ENCODE measurements at regions not wholly inside any gene's neighbourhood (a gene's known extent, or its start where the extent isn't known, plus 50 kb on each side); places are given as distances from the start of the nearest gene placed in this dataset.

GRCh38 chr2:217398101-217398500 lies 538.2 kb upstream of the TNP1 start:
- no peak overlapping the region for H3K27ac ChIP-seq (ENCODE audit: low read length)
- H3K4me2 ChIP-seq (ENCODE audit: insufficient read depth, low read length) = no peak overlapping the region
- H3K27me3 ChIP-seq (ENCODE audit: insufficient read depth, low read length, poor library complexity) = no peaks in the 10 kb centered on the region
- DNase-seq = no peak
- no peaks in the 10 kb centered on the region for H3K4me1 ChIP-seq (ENCODE audit: insufficient read depth, low read length)
- no peaks in the 10 kb centered on the region for H3K36me3 ChIP-seq (ENCODE audit: insufficient read depth, low read length)
- H2AFZ ChIP-seq (ENCODE audit: low read depth, low read length) = no peak overlapping the region
- H4K20me1 ChIP-seq (ENCODE audit: insufficient read depth, low read length) = no peaks in the 10 kb centered on the region
- H3K79me2 ChIP-seq (ENCODE audit: insufficient read depth, low read length) = no peaks in the 10 kb centered on the region
- no peak for ATAC-seq (ENCODE audit: insufficient read depth, low read depth)
- TF ChIP-seq EZH2 (IDR thresholded peaks at IDR 0.05; ENCODE audit: borderline replicate concordance, low read depth, low read length, severe bottlenecking) = no peak
- TF ChIP-seq, protein P1, sequence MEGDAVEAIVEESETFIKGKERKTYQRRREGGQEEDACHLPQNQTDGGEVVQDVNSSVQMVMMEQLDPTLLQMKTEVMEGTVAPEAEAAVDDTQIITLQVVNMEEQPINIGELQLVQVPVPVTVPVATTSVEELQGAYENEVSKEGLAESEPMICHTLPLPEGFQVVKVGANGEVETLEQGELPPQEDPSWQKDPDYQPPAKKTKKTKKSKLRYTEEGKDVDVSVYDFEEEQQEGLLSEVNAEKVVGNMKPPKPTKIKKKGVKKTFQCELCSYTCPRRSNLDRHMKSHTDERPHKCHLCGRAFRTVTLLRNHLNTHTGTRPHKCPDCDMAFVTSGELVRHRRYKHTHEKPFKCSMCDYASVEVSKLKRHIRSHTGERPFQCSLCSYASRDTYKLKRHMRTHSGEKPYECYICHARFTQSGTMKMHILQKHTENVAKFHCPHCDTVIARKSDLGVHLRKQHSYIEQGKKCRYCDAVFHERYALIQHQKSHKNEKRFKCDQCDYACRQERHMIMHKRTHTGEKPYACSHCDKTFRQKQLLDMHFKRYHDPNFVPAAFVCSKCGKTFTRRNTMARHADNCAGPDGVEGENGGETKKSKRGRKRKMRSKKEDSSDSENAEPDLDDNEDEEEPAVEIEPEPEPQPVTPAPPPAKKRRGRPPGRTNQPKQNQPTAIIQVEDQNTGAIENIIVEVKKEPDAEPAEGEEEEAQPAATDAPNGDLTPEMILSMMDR (IDR thresholded peaks at IDR 0.05; ENCODE audit: borderline replicate concordance, extremely low read depth, low read length, poor library complexity, severe bottlenecking) = no peak
- no peak overlapping the region for H3K9ac ChIP-seq (ENCODE audit: low read depth, low read length)
- H3K4me3 ChIP-seq (ENCODE audit: low read depth in 1 of 2, low read length in 2 of 2) = no peak overlapping the region
- H3K9me3 ChIP-seq (ENCODE audit: insufficient read depth, low read length, severe bottlenecking) = no peaks in the 10 kb centered on the region

DNA sequence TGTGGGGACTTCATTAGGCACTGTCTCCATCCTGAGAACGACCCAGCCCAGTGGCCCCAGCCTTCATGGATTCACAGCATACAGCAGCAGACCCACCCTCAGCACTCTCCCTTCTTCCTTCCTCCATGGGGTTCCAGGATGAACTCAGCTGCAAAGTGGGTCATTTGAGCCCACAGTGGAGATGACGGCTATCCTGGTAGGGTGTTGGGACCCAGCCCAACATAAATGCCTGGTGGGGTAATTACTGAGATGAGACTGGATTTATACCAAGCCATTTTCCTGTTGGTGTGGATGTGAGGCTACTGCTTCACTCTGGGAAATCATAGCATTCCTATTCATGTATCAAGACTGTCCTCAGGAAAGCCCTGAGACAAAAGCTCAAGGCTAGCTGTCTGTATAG lies 536.7 kb upstream of the TNP1 start:
- Histone ChIP-seq H3K9ac (ENCODE audit: low read depth, low read length) (no peak overlapping the region), H3K27ac (ENCODE audit: low read length) (no peak overlapping the region), H3K79me2 (ENCODE audit: insufficient read depth, low read length) (no peaks in the 10 kb centered on the region), H3K4me2 (ENCODE audit: insufficient read depth, low read length) (no peak overlapping the region), H3K9me3 (ENCODE audit: insufficient read depth, low read length, severe bottlenecking) (no peaks in the 10 kb centered on the region), H2AFZ (ENCODE audit: low read depth, low read length) (no peak overlapping the region), H3K36me3 (ENCODE audit: insufficient read depth, low read length) (no peaks in the 10 kb centered on the region), H3K4me1 (ENCODE audit: insufficient read depth, low read length) (no peaks in the 10 kb centered on the region), H3K4me3 (ENCODE audit: low read depth in 1 of 2, low read length in 2 of 2) (no peak overlapping the region), H4K20me1 (ENCODE audit: insufficient read depth, low read length) (no peaks in the 10 kb centered on the region), H3K27me3 (ENCODE audit: insufficient read depth, low read length, poor library complexity) (no peaks in the 10 kb centered on the region)
- DNase-seq (no peak), ATAC-seq (ENCODE audit: insufficient read depth, low read depth) (no peak)
- TF ChIP-seq EZH2 (IDR thresholded peaks at IDR 0.05; ENCODE audit: borderline replicate concordance, low read depth, low read length, severe bottlenecking) = no peak
- TF ChIP-seq, protein P1 (IDR thresholded peaks at IDR 0.05; ENCODE audit: borderline replicate concordance, extremely low read depth, low read length, poor library complexity, severe bottlenecking) = no peak

DNA sequence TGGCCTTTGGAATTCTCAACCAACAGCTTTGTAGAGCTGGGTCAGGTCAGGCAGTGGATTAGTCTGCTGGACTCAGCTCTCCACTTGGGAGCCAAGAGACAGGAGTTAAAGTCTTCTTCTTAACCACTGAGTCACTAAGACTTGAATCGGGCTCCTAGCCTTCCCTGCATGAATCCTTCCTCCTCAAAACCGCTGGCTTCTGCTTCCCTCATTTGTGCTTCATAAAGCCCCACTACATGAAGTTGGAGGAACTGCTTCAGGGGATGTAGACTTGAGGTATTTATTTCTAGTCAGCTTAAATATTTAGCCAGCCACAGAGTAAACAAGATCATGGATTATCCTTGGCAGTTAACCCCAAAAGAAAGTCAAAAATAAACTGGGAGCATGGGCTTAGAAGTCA lies 536.3 kb upstream of the TNP1 start:
- TF ChIP-seq, protein P1 (IDR thresholded peaks at IDR 0.05; ENCODE audit: borderline replicate concordance, extremely low read depth, low read length, poor library complexity, severe bottlenecking) = no peak
- TF ChIP-seq EZH2 (IDR thresholded peaks at IDR 0.05; ENCODE audit: borderline replicate concordance, low read depth, low read length, severe bottlenecking) = no peak

More for the DNA sequence above, 536.3 kb upstream of the TNP1 start:
- Histone ChIP-seq H3K9ac (ENCODE audit: low read depth, low read length) (no peak overlapping the region), H3K4me1 (ENCODE audit: insufficient read depth, low read length) (no peaks in the 10 kb centered on the region), H3K27me3 (ENCODE audit: insufficient read depth, low read length, poor library complexity) (no peaks in the 10 kb centered on the region), H3K4me3 (ENCODE audit: low read depth in 1 of 2, low read length in 2 of 2) (no peak overlapping the region), H3K9me3 (ENCODE audit: insufficient read depth, low read length, severe bottlenecking) (peaks cover under 1% of the 10 kb centered on the region), H3K4me2 (ENCODE audit: insufficient read depth, low read length) (no peak overlapping the region), H3K79me2 (ENCODE audit: insufficient read depth, low read length) (no peaks in the 10 kb centered on the region), H2AFZ (ENCODE audit: low read depth, low read length) (no peak overlapping the region), H3K36me3 (ENCODE audit: insufficient read depth, low read length) (no peaks in the 10 kb centered on the region), H4K20me1 (ENCODE audit: insufficient read depth, low read length) (no peaks in the 10 kb centered on the region), H3K27ac (ENCODE audit: low read length) (no peak overlapping the region)
- no peak for ATAC-seq (ENCODE audit: insufficient read depth, low read depth)
- no peak for DNase-seq
